Neural progenitor cell (in vitro differentiated cells): ENCODE measurements at regions not wholly inside any gene's neighbourhood (a gene's known extent, or its start where the extent isn't known, plus 50 kb on each side); places are given as distances from the start of the nearest gene placed in this dataset.

Experiments used
- EZH2 ChIP-seq: fragments of 200-600 bp; sonication (generic); IDR thresholded peaks from 2 replicates; pipeline ENCODE4 v1.6.1; 2017; ENCODE audit warnings: antibody characterized with exemption, mild to moderate bottlenecking, moderate library complexity
- EZH2phosphoT487 ChIP-seq: fragments of 200-600 bp; sonication (generic); IDR thresholded peaks from 2 replicates; pipeline ENCODE4 v1.6.1; 2017; ENCODE audit warnings: antibody characterized with exemption
- TF ChIP-seq, protein P1 (sequence below): fragments of 200-600 bp; sonication (generic); IDR thresholded peaks from 2 replicates; pipeline ENCODE4 v1.5.1; 2017; ENCODE audit warnings: antibody characterized with exemption, mild to moderate bottlenecking

GRCh38 chr5:37899037-37899436 is 59.2 kb upstream of the GDNF start:
- TF ChIP-seq, protein P1, sequence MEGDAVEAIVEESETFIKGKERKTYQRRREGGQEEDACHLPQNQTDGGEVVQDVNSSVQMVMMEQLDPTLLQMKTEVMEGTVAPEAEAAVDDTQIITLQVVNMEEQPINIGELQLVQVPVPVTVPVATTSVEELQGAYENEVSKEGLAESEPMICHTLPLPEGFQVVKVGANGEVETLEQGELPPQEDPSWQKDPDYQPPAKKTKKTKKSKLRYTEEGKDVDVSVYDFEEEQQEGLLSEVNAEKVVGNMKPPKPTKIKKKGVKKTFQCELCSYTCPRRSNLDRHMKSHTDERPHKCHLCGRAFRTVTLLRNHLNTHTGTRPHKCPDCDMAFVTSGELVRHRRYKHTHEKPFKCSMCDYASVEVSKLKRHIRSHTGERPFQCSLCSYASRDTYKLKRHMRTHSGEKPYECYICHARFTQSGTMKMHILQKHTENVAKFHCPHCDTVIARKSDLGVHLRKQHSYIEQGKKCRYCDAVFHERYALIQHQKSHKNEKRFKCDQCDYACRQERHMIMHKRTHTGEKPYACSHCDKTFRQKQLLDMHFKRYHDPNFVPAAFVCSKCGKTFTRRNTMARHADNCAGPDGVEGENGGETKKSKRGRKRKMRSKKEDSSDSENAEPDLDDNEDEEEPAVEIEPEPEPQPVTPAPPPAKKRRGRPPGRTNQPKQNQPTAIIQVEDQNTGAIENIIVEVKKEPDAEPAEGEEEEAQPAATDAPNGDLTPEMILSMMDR, result no peak
- TF ChIP-seq EZH2 (no peak), EZH2phosphoT487 (no peak)
